ENCODE measurements at regions not wholly inside any gene's neighbourhood (a gene's known extent, or its start where the extent isn't known, plus 50 kb on each side); places are given as distances from the start of the nearest gene placed in this dataset.
A peak's percentile ranks its signal among the peaks of the same experiment; 100 is the strongest.

DNA sequence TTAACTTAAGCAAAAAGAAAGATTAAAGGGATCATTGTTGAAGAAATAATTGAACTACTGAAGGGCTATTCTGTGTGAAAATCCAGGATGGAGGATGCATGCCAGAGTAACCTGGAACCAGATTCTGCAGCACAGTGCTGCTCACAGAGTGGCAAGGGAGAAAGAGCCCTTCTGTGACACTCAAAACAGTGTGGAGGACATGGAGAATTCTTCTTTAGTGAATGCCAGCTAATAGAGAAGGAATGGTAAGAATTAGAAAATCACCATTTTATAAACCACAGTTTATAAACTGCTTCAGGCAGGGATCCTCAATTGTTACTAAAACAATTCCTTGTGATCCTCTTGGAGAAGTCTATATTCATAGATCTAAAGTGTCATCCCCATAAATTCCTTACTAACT lies 70.4 kb upstream of the ARHGEF26 start:
- H3K36me3 ChIP-seq (ENCODE audit: control insufficient read depth, insufficient read depth, low read length), result no peaks in the 10 kb centered on the region
- H3K27me3 ChIP-seq (ENCODE audit: control insufficient read depth, insufficient read depth, low read length), result no peaks in the 10 kb centered on the region
- no peak overlapping the region for H3K9ac ChIP-seq
- H3K4me2 ChIP-seq (ENCODE audit: low read length), result no peak overlapping the region
- no peaks in the 10 kb centered on the region for H3K4me1 ChIP-seq
- H3K9me3 ChIP-seq (ENCODE audit: control insufficient read depth, low read length), result no peaks in the 10 kb centered on the region
- H3K4me3 ChIP-seq (ENCODE audit: low read depth, low read length), result no peak overlapping the region
- TF ChIP-seq, protein P1, sequence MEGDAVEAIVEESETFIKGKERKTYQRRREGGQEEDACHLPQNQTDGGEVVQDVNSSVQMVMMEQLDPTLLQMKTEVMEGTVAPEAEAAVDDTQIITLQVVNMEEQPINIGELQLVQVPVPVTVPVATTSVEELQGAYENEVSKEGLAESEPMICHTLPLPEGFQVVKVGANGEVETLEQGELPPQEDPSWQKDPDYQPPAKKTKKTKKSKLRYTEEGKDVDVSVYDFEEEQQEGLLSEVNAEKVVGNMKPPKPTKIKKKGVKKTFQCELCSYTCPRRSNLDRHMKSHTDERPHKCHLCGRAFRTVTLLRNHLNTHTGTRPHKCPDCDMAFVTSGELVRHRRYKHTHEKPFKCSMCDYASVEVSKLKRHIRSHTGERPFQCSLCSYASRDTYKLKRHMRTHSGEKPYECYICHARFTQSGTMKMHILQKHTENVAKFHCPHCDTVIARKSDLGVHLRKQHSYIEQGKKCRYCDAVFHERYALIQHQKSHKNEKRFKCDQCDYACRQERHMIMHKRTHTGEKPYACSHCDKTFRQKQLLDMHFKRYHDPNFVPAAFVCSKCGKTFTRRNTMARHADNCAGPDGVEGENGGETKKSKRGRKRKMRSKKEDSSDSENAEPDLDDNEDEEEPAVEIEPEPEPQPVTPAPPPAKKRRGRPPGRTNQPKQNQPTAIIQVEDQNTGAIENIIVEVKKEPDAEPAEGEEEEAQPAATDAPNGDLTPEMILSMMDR (IDR thresholded peaks at IDR 0.05), result no peak
- no peak overlapping the region for H3K27ac ChIP-seq
- no peaks in the 10 kb centered on the region for H3K79me2 ChIP-seq
- no peak overlapping the region for H2AFZ ChIP-seq

DNA sequence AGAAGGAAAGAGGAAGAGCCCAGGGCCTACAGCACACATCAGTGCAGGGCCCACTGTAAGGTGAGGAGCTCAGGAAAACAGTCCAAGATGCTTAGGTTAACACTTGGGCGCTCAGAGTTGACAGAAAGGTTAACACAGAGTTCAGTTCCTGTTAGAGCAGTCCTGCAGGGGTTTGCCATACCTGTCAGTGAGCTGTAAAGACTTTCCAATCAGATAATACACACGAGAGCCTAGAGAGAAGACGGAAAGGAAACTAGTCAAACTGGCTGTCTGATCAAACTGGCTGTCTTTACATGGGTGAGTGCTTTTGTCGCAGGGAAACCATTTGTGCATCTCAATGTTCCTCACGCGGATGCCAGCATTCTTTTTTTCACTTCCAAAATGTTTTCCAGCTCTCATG lies 61.4 kb upstream of the ARHGEF26 start:
- H3K9me3 ChIP-seq (ENCODE audit: control insufficient read depth, low read length), result no peaks in the 10 kb centered on the region
- no peaks in the 10 kb centered on the region for H3K36me3 ChIP-seq (ENCODE audit: control insufficient read depth, insufficient read depth, low read length)
- TF ChIP-seq, protein P1 (IDR thresholded peaks at IDR 0.05), result no peak
- peak overlapping the region; percentile 80 for H3K27ac ChIP-seq
- H3K4me1 ChIP-seq, result peaks cover 37% of the 10 kb centered on the region
- peak overlapping the region; percentile 53 for H3K4me3 ChIP-seq (ENCODE audit: low read depth, low read length)
- H3K79me2 ChIP-seq, result no peaks in the 10 kb centered on the region
- no peak overlapping the region for H3K9ac ChIP-seq
- peak overlapping the region; percentile 76 for H3K4me2 ChIP-seq (ENCODE audit: low read length)
- H3K27me3 ChIP-seq (ENCODE audit: control insufficient read depth, insufficient read depth, low read length), result no peaks in the 10 kb centered on the region
- peak overlapping the region; percentile 40 for H2AFZ ChIP-seq

DNA sequence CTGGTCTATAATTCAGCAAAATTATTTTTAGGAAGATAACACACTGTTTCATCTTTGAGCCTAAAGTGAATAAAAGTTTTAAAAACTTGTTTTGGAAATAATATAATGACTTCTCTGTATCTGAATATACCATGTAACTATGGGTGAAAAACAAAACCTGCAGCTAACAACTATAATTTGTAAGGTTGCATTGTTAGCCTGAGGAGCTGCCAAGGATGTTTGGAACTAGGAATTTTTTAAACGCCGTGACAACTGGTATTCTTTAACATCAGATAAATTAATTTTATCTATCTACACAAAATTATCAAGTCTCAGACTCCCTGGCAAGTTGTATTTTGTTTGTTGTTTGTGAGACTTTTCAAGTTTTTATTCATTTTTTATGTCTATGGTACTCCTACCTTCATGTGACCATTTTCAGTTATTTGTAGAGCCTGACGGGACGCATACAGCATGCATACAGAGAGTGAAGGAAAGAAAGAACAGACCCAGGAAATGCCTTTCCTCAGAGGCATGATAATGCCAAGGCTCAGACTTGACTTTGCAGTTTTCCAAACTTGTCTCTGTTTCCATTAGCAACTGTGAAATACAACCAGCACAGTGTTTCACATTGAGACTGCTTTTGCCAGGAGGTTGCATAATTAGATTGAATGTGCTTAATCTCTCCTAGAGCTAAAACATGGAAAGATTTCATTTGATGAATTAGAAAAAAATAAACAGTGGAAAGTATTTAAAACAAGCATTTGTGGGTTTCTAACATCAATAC lies 60.8 kb upstream of the ARHGEF26 start:
- Histone ChIP-seq H3K4me1 (peaks cover 37% of the 10 kb centered on the region), H3K27me3 (ENCODE audit: control insufficient read depth, insufficient read depth, low read length) (no peaks in the 10 kb centered on the region), H3K27ac (peak overlapping the region; percentile 80), H3K9ac (no peak overlapping the region), H3K9me3 (ENCODE audit: control insufficient read depth, low read length) (no peaks in the 10 kb centered on the region), H3K4me2 (ENCODE audit: low read length) (peak overlapping the region; percentile 76), H3K4me3 (ENCODE audit: low read depth, low read length) (peak overlapping the region; percentile 53), H3K36me3 (ENCODE audit: control insufficient read depth, insufficient read depth, low read length) (no peaks in the 10 kb centered on the region), H3K79me2 (no peaks in the 10 kb centered on the region), H2AFZ (peak overlapping the region; percentile 40)
- TF ChIP-seq, protein P1 (IDR thresholded peaks at IDR 0.05), result no peak

DNA sequence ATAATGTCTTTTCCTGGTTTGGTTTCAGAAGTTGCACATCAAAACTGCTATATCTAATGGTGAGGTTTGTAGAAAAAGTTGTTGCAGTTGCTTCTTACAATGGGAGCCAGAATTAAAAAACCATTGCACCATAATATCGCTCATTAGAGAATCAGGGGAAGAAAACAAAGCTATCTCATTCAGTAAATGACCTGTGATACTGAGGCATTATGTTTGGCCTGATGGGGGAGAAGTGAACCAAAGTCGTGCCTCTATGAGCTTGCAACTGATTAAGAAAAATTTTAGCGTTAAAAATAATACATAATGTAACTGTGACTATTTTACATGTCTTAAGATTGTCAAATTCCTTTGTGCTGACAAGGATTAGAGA lies 60.2 kb upstream of the ARHGEF26 start:
- Histone ChIP-seq H3K9me3 (ENCODE audit: control insufficient read depth, low read length) (no peaks in the 10 kb centered on the region), H3K4me3 (ENCODE audit: low read depth, low read length) (peak overlapping the region; percentile 28), H3K4me2 (ENCODE audit: low read length) (peak overlapping the region; percentile 50), H3K27me3 (ENCODE audit: control insufficient read depth, insufficient read depth, low read length) (no peaks in the 10 kb centered on the region), H3K36me3 (ENCODE audit: control insufficient read depth, insufficient read depth, low read length) (no peaks in the 10 kb centered on the region), H3K9ac (no peak overlapping the region), H3K27ac (peak overlapping the region; percentile 80), H3K79me2 (no peaks in the 10 kb centered on the region), H3K4me1 (peaks cover 37% of the 10 kb centered on the region), H2AFZ (peak overlapping the region; percentile 40)
- TF ChIP-seq, protein P1 (IDR thresholded peaks at IDR 0.05), result no peak

DNA sequence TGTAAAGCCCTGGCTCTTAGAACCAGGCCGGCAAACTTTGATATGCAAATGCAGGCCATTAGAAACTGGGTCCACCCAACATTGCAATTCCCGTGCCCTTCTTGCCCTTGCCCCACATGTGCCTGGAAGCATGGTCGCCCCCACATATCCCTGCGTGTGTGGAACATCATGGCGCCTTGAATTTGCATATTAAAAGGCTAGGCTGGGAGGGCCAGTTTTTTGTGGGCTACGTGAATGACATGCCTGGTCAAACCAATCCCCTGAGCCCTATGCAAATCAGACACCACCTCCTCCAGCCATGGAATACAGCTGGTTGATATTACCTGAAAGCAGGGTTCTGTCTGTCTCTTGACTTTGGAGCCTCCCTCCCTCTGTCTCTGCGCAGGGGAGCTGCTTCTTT lies 58.7 kb upstream of the ARHGEF26 start:
- Histone ChIP-seq H3K4me1 (peaks cover 31% of the 10 kb centered on the region), H2AFZ (no peak overlapping the region), H3K4me2 (ENCODE audit: low read length) (no peak overlapping the region), H3K27me3 (ENCODE audit: control insufficient read depth, insufficient read depth, low read length) (no peaks in the 10 kb centered on the region), H3K79me2 (no peaks in the 10 kb centered on the region), H3K27ac (no peak overlapping the region), H3K9ac (no peak overlapping the region), H3K4me3 (ENCODE audit: low read depth, low read length) (no peak overlapping the region), H3K9me3 (ENCODE audit: control insufficient read depth, low read length) (no peaks in the 10 kb centered on the region), H3K36me3 (ENCODE audit: control insufficient read depth, insufficient read depth, low read length) (no peaks in the 10 kb centered on the region)
- TF ChIP-seq, protein P1 (IDR thresholded peaks at IDR 0.05), result no peak

All from parathyroid adenoma (tissue), 2 donors.